ENCODE measurements at regions not wholly inside any gene's neighbourhood (a gene's known extent, or its start where the extent isn't known, plus 50 kb on each side); places are given as distances from the start of the nearest gene placed in this dataset.
A peak's percentile ranks its signal among the peaks of the same experiment; 100 is the strongest.

GRCh38 chr12:5200278-5201087 is 156.8 kb downstream of the KCNA5 start:
- DNase-seq, result peak; percentile 1 to 8

- DNase-seq, result no peak
These were observed 158.0 kb downstream of the KCNA5 start for GRCh38 chr12:5201554-5202218.

- no peak for DNase-seq
These were observed 159.6 kb downstream of the KCNA5 start for GRCh38 chr12:5203274-5203673.

- no peak for DNase-seq
These were observed 160.0 kb downstream of the KCNA5 start for GRCh38 chr12:5203720-5204119.

GRCh38 chr12:5204271-5204670 is 160.6 kb downstream of the KCNA5 start:
- DNase-seq, result no peak

DNA sequence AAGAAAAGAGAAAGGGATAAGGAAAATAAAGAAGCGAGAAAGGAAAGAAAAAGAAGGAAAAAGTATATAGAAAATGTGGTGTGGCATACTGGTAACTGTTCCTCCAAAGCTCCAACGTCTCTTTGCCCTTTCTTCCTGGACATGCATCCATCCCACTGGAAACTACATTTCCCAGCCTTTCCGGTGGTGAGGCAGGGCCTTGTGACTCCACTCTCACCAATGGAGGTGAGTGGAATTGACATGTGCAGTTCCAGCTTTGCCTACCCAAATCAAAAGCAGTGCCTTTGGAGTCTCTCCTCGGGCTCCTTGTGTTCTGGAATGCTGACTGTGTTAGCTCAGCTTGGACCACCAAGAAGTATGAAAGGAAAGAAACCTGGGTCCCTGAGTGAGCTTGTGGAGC is 161.2 kb downstream of the KCNA5 start:
- no peak for DNase-seq

- DNase-seq, result no peak
These were observed 162.9 kb downstream of the KCNA5 start for GRCh38 chr12:5206401-5207175.

DNA sequence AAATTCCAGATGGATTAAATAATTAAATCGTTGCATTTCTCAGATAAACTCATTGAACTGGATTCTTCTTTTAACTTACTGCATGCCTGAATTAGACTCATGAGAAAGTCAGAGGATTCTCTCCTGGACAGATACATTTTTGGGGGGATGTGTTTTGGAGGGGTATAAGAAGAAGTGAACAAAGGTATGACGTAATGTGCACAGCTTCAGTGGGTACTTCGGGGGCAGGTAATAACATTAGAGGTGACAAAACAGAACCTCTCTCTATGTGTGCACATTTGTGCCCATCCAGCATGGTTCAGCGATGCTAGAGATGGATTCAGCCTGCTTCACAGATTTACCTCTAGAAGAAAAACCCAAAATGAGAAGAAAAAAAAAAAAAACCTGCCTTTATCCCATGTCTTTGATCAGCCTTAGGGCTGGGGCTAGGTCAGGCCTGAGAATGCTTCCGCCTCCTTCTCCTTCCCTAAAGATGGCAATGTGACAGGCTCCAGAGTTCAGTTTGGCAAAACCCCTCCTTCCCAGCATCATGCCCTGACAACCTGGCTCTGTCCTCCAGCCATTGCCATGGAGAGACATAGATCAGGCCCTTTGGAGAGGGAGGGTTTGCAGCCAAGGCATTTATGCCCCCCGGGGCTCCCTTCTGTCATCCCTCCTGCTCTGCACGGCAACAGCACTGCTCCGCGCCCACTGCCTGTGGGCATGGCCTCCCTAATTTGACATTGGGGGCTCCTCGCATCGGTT is 166.7 kb downstream of the KCNA5 start:
- no peak for DNase-seq

DNA sequence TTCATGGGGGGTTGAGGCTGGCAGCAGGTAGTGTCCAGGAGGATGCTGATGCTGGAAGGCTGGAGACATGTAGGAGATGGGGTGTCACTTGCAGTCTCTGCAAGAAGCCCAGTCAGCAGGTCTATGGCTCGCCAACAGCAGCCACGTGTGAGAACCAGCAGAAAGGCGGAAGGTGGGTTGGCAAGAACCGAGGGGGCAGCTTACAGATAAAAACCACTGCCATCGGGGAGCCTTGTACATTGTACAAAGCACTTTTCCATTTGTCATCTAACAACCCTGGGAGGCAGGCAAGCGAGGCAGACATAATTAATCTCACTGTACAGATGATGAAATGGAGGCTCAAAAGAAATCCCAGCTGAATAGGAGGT is 167.2 kb downstream of the KCNA5 start:
- no peak for DNase-seq

DNA sequence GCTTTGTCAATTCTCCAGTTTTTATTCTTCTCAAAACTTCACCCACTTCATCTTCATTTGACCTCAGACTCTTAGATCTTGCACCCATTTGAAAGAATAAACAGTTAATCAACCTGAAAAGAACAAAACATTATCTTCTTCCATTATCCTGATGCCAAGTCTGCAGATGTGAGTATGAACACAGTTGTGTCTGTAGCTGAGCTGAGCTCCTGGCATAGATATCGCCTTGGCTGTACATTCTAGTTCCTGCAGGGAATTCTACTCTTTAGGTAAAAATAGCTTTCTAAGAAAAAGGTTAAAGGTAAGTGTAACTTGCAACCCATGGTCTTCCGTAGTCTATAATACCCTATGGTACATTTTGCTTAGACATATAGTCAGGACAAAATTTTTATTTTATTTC is 169.7 kb downstream of the KCNA5 start:
- no peak for DNase-seq

DNA sequence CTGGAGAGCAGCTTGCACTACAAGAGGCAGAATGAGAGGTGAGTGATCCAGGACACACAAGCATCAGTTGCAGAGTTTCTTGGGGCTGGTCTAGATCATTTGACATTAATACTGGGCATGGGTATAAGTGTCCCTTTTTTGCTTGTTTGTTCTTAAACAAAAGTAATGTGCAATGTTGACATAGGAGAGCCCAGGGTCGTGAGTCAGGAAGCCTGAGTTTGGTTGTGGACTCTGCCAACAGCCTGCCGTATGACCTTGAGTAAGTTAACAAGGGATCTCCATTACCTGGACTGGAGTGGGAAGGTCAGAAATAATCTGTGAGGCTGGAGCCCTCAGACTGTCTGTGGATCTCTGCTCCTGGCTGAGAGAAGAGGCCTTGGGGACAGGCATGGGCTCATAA is 170.3 kb downstream of the KCNA5 start:
- no peak for DNase-seq

DNA sequence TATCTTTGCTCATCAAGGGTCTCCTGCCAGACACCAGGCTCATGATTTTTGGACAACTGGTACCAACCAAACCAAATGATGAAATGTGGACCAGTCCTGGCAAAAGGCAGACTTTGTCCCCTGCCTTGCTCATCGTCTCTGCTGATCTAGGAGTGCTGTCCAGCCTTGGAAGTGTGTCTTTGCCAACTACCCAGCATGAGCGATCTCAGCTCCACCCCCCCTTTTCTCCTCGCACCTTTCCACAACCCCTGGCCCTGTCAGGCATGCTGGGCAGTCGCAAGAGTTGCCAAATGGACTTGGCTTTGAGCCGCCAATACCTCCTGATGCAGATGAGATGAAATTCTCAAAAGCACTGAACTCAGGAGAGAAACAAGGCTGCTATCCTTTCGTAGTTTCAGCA is 174.3 kb downstream of the KCNA5 start:
- no peak for DNase-seq

DNA sequence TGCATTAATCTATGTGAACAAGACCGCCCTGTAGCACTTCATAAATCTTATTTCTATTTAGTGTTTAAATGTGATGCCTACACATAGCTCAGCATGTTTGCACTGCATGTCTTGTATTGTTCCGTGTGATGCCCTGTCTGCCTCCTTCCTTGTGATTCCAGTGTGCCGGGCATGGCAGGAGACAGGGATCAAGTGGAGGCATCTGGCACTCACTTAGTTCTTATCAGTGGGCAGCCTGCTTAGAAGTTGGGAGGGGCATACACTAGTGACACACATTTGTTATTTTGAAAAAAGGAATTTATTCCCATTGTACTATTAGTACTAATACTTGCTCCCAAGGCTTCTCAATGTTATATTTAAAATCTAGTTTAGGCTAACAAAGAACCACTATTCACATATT is 176.4 kb downstream of the KCNA5 start:
- DNase-seq, result no peak

- no peak for DNase-seq
These were observed 177.2 kb downstream of the KCNA5 start for GRCh38 chr12:5220835-5221234.

DNA sequence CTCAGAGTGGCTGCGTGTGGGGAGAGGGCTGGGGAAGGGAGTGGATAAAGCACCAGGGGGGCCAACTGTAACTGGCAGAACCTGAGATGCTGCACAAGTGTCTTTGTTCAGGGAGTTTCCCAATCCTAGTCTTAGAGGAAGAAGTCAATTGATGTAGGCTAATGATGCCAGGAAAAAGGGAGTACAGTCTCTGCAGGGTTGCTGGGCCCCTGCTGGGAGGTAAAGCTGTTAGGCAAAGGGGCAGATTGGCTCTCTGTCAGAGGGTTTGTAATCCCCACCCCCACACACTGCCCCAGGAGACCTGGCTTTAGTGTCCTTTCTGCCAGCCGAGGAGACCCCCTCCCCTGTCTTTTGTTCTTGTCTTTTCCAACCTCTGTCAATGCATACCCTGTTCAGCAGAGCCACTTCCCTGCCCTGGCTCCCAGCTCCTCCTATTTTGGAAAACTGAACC is 178.4 kb downstream of the KCNA5 start:
- DNase-seq, result no peak

- DNase-seq, result no peak
These were observed 179.1 kb downstream of the KCNA5 start for GRCh38 chr12:5222729-5223128.

DNA sequence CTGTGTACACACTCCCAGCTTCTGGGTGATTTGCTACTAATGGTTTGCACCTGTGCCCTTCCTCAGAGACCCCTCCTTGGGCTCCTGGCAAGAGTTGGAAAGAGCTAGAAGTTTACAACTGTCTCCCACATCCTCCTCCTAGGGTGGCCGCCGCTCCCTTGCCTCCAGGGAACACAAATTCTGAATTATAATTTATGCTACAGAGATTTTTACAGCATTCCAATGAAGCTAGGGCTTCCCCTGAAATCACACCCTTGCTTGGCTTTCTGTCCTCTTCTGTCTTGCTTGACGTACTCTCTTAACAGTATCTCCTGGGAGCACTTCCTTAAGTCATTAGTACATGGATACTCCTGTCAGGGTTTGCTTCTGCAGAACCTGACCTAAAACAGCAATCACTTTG is 180.2 kb downstream of the KCNA5 start:
- no peak for DNase-seq

GRCh38 chr12:5226581-5226980 is 182.9 kb downstream of the KCNA5 start:
- no peak for DNase-seq

- DNase-seq, result no peak
These were observed 184.2 kb downstream of the KCNA5 start for GRCh38 chr12:5227708-5228373.

- no peak for DNase-seq
These were observed 186.5 kb downstream of the KCNA5 start for GRCh38 chr12:5230156-5230555.

DNA sequence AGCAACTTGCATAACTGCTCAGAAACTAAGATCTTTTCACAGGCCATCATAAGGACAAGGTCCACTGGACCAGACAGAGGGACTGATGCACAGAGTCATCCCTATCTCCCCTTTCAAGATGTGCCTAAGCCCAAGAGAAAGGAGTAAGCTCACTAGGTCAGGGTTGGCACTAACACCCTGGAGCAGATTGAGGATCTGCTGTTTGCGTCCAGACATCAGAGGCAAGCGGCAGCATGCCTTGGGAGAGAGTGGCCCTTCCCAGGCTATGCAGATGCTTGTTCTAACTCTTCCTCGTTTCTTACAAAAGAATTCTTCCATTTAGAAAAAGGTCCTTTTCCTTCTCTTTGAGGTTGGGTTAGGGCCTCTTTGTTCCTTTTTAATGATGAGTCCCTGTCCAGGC is 187.2 kb downstream of the KCNA5 start:
- no peak for DNase-seq

GRCh38 chr12:5232291-5232690 is 188.6 kb downstream of the KCNA5 start:
- DNase-seq, result no peak

Data from SHP77 (cell line).